ENCODE measurements at regions not wholly inside any gene's neighbourhood (a gene's known extent, or its start where the extent isn't known, plus 50 kb on each side); places are given as distances from the start of the nearest gene placed in this dataset.

- Histone ChIP-seq H3K36me3 (ENCODE audit: control insufficient read depth in 2 of 3, insufficient read depth in 3 of 3, low read length in 3 of 3) (no peaks in the 10 kb centered on the region), H3K27me3 (ENCODE audit: control insufficient read depth, insufficient read depth, low read length) (no peaks in the 10 kb centered on the region), H3K27ac (ENCODE audit: low read depth in 2 of 2, low read length in 2 of 2) (no peak overlapping the region), H3K4me1 (ENCODE audit: control insufficient read depth in 2 of 3, insufficient read depth in 2 of 3, low read depth in 1 of 3, low read length in 3 of 3) (no peaks in the 10 kb centered on the region), H3K9me3 (ENCODE audit: control insufficient read depth in 2 of 3, insufficient read depth in 1 of 3, low read length in 3 of 3) (no peaks in the 10 kb centered on the region), H3K9ac (ENCODE audit: low read length in 3 of 3) (no peak overlapping the region), H3K4me3 (ENCODE audit: low read length in 3 of 3) (no peak overlapping the region)
- intact Hi-C loops (cut with DNase I) = no loop called here
- FAIRE-seq = no peak
- no peak for DNase-seq
- TF ChIP-seq, protein P1, sequence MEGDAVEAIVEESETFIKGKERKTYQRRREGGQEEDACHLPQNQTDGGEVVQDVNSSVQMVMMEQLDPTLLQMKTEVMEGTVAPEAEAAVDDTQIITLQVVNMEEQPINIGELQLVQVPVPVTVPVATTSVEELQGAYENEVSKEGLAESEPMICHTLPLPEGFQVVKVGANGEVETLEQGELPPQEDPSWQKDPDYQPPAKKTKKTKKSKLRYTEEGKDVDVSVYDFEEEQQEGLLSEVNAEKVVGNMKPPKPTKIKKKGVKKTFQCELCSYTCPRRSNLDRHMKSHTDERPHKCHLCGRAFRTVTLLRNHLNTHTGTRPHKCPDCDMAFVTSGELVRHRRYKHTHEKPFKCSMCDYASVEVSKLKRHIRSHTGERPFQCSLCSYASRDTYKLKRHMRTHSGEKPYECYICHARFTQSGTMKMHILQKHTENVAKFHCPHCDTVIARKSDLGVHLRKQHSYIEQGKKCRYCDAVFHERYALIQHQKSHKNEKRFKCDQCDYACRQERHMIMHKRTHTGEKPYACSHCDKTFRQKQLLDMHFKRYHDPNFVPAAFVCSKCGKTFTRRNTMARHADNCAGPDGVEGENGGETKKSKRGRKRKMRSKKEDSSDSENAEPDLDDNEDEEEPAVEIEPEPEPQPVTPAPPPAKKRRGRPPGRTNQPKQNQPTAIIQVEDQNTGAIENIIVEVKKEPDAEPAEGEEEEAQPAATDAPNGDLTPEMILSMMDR (IDR thresholded peaks at IDR 0.05; ENCODE audit: borderline replicate concordance, extremely low read depth, insufficient read depth) = no peak
Observed at GRCh38 chr2:33723329-33723728, 124.2 kb upstream of the FAM98A start.

GRCh38 chr2:33719067-33719466 is 120.0 kb upstream of the FAM98A start:
- Histone ChIP-seq H3K27ac (ENCODE audit: low read depth in 2 of 2, low read length in 2 of 2) (no peak overlapping the region), H3K4me1 (ENCODE audit: control insufficient read depth in 2 of 3, insufficient read depth in 2 of 3, low read depth in 1 of 3, low read length in 3 of 3) (no peaks in the 10 kb centered on the region), H3K4me3 (ENCODE audit: low read length in 3 of 3) (no peak overlapping the region), H3K27me3 (ENCODE audit: control insufficient read depth, insufficient read depth, low read length) (no peaks in the 10 kb centered on the region), H3K9ac (ENCODE audit: low read length in 3 of 3) (no peak overlapping the region), H3K36me3 (ENCODE audit: control insufficient read depth in 2 of 3, insufficient read depth in 3 of 3, low read length in 3 of 3) (no peaks in the 10 kb centered on the region), H3K9me3 (ENCODE audit: control insufficient read depth in 2 of 3, insufficient read depth in 1 of 3, low read length in 3 of 3) (no peaks in the 10 kb centered on the region)
- DNase-seq (no peak), FAIRE-seq (no peak)
- intact Hi-C loops (cut with DNase I) = no loop called here
- TF ChIP-seq, protein P1 (IDR thresholded peaks at IDR 0.05; ENCODE audit: borderline replicate concordance, extremely low read depth, insufficient read depth) = no peak

DNA sequence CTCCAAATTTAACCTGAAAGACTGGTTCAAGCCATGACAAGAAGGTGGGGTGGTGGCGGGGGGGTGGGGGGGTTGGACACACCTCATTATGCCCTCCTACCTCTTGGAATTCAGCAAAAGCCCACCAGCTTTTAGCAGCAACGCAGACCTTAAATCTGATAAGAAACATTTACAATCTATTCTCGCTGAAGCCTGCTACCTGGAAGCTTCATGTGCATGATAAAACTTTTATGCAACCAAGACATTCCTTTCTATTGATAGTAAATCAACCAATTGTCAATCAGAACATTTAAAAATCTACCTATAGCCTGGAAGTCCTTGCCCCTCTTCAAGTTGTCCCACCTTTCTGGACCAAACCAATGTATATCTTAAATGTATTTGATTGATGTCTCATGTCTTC is 113.6 kb upstream of the FAM98A start:
- H3K4me1 ChIP-seq (ENCODE audit: control insufficient read depth in 2 of 3, insufficient read depth in 2 of 3, low read depth in 1 of 3, low read length in 3 of 3) = no peaks in the 10 kb centered on the region
- no peaks in the 10 kb centered on the region for H3K36me3 ChIP-seq (ENCODE audit: control insufficient read depth in 2 of 3, insufficient read depth in 3 of 3, low read length in 3 of 3)
- H3K9me3 ChIP-seq (ENCODE audit: control insufficient read depth in 2 of 3, insufficient read depth in 1 of 3, low read length in 3 of 3) = no peaks in the 10 kb centered on the region
- H3K9ac ChIP-seq (ENCODE audit: low read length in 3 of 3) = no peak overlapping the region
- FAIRE-seq (no peak), DNase-seq (no peak)
- intact Hi-C loops (cut with DNase I) = no loop called here
- no peak overlapping the region for H3K27ac ChIP-seq (ENCODE audit: low read depth in 2 of 2, low read length in 2 of 2)
- TF ChIP-seq, protein P1 (IDR thresholded peaks at IDR 0.05; ENCODE audit: borderline replicate concordance, extremely low read depth, insufficient read depth) = no peak
- no peaks in the 10 kb centered on the region for H3K27me3 ChIP-seq (ENCODE audit: control insufficient read depth, insufficient read depth, low read length)
- no peak overlapping the region for H3K4me3 ChIP-seq (ENCODE audit: low read length in 3 of 3)

DNA sequence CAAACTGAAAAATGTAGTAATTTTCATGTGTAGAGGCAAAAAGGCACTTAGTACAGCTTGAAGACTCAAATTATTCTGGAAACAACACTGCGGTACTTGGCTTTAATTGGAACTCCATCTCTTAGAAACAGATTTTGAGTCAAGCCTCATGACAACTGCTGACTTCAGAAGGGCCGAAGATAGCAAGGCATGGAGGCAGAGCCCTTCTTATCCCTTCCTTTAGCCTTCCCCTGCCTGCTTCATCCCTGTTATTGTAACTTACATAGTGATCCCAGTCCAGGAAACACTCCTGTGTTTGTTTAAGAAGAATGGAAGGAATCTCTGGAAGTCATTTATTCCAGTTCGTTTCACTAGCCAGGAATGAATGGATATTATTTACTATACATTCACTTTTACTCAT is 110.9 kb upstream of the FAM98A start:
- H3K4me3 ChIP-seq (ENCODE audit: low read length in 3 of 3) = no peak overlapping the region
- H3K9ac ChIP-seq (ENCODE audit: low read length in 3 of 3) = no peak overlapping the region
- FAIRE-seq = no peak
- DNase-seq = no peak
- TF ChIP-seq, protein P1 (IDR thresholded peaks at IDR 0.05; ENCODE audit: borderline replicate concordance, extremely low read depth, insufficient read depth) = no peak
- intact Hi-C loops (cut with DNase I) = no loop called here
- no peaks in the 10 kb centered on the region for H3K27me3 ChIP-seq (ENCODE audit: control insufficient read depth, insufficient read depth, low read length)
- no peaks in the 10 kb centered on the region for H3K9me3 ChIP-seq (ENCODE audit: control insufficient read depth in 2 of 3, insufficient read depth in 1 of 3, low read length in 3 of 3)
- H3K36me3 ChIP-seq (ENCODE audit: control insufficient read depth in 2 of 3, insufficient read depth in 3 of 3, low read length in 3 of 3) = no peaks in the 10 kb centered on the region
- H3K27ac ChIP-seq (ENCODE audit: low read depth in 2 of 2, low read length in 2 of 2) = no peak overlapping the region
- H3K4me1 ChIP-seq (ENCODE audit: control insufficient read depth in 2 of 3, insufficient read depth in 2 of 3, low read depth in 1 of 3, low read length in 3 of 3) = no peaks in the 10 kb centered on the region

Measured in kidney (tissue), 13 donors.